ENCODE measurements at regions not wholly inside any gene's neighbourhood (a gene's known extent, or its start where the extent isn't known, plus 50 kb on each side); places are given as distances from the start of the nearest gene placed in this dataset.

DNA sequence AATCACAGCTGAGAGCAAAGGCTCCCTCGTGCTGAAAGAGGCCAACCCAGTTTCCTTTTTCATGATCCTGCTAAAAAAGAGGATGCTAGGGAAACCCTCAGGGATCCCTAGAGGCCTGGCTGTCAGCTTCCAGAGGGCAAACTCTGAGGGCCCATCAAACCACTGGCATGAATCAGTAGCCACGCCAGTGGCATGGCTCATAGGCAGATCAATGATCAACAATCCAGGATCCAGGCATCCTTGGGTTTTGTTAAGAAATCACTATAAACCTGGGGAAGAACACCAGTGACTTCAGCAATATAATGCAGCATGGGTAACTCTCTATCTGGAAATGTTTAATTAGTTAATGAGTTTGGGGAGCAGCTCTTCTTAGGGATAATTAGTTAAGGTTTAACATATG lies 286.5 kb downstream of the C1D start:
- TF ChIP-seq, protein P1, sequence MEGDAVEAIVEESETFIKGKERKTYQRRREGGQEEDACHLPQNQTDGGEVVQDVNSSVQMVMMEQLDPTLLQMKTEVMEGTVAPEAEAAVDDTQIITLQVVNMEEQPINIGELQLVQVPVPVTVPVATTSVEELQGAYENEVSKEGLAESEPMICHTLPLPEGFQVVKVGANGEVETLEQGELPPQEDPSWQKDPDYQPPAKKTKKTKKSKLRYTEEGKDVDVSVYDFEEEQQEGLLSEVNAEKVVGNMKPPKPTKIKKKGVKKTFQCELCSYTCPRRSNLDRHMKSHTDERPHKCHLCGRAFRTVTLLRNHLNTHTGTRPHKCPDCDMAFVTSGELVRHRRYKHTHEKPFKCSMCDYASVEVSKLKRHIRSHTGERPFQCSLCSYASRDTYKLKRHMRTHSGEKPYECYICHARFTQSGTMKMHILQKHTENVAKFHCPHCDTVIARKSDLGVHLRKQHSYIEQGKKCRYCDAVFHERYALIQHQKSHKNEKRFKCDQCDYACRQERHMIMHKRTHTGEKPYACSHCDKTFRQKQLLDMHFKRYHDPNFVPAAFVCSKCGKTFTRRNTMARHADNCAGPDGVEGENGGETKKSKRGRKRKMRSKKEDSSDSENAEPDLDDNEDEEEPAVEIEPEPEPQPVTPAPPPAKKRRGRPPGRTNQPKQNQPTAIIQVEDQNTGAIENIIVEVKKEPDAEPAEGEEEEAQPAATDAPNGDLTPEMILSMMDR (IDR thresholded peaks at IDR 0.05 in 4 of 5, conservative IDR thresholded peaks at IDR 0.05 in 1 of 5), result no peak
- TF ChIP-seq POLR2A (IDR thresholded peaks at IDR 0.05), result no peak

Data from gastrocnemius medialis (tissue), 4 donors.